ENCODE measurements at regions not wholly inside any gene's neighbourhood (a gene's known extent, or its start where the extent isn't known, plus 50 kb on each side); places are given as distances from the start of the nearest gene placed in this dataset.
A peak's percentile ranks its signal among the peaks of the same experiment; 100 is the strongest.

GRCh38 chr10:92747066-92747465 is 57.3 kb downstream of the HHEX start:
- DNase-seq (ENCODE audit: low spot score), result no peak

DNA sequence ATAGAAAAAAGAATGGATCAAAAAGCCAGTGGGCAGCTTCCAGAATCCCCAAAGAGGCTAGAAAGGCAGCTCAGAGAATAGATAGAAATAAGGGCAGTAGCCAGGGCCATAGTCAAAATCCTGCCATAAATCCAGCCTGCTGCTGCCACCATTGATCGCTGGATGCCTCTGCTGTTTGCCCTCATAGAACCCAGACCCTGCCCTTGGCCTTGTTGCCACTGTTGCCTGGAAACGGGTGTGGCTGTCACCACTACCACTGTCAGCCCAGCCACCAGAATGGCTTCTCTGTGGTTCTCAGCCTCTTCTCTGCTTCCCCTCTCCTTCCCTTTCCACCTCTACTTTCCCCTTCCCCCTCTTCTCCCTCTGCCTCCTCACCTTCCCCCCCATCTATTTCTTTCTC is 57.8 kb downstream of the HHEX start:
- DNase-seq (ENCODE audit: low spot score), result peak; percentile 62

DNA sequence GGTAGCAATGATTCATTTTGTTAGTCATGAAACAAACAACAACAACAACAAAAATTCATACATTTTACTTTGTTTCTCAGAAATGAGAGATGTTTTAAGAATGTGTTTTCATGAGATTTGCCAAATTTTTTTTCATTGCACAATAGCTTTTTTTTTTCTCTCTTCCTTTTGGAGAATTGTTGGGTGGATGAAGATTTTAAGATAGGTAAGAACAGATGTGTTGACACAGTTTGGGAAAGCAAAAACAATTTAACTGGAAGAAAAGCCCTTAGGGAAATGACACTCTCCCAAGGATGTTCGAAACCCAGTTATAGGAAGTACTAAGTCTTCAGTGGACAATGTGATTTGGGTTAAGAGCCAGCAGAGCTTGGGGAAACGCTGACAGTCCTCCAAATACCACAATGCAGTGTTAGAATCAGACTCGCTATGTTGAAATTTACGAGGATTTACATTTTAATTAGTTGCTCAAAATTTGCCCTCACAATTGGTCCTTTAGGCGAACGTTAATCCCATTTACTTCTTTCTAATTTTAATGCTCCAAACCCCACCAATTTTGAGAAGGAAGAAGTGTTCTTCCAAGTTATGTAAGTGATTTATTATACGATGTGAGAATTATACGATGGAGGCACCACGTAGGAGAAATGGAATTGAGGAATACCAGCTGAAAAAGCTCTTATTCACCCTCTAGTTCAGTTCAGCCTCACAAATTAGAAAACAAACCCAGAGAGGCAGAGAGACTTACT is 61.2 kb downstream of the HHEX start:
- no peak for DNase-seq (ENCODE audit: low spot score)

DNA sequence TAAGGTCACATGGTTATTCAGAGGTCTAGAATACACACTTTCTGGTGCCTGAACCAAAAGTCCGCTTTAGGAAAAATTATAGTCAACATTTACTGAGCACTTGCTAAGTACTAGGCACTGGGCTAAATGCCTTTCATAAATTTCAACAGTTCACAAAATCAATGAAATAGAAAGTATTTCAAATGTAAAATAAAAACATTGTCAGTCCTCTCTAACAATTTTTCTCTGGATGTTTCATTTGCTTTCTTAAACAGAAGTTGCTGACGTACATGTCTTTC is 61.7 kb downstream of the HHEX start:
- DNase-seq (ENCODE audit: low spot score), result no peak

GRCh38 chr10:92751827-92752226 is 62.1 kb downstream of the HHEX start:
- no peak for DNase-seq (ENCODE audit: low spot score)

- no peak for DNase-seq (ENCODE audit: low spot score)
Measured at GRCh38 chr10:92753865-92754264, 64.1 kb downstream of the HHEX start.

GRCh38 chr10:92755725-92756124 is 66.0 kb downstream of the HHEX start:
- no peak for DNase-seq (ENCODE audit: low spot score)

DNA sequence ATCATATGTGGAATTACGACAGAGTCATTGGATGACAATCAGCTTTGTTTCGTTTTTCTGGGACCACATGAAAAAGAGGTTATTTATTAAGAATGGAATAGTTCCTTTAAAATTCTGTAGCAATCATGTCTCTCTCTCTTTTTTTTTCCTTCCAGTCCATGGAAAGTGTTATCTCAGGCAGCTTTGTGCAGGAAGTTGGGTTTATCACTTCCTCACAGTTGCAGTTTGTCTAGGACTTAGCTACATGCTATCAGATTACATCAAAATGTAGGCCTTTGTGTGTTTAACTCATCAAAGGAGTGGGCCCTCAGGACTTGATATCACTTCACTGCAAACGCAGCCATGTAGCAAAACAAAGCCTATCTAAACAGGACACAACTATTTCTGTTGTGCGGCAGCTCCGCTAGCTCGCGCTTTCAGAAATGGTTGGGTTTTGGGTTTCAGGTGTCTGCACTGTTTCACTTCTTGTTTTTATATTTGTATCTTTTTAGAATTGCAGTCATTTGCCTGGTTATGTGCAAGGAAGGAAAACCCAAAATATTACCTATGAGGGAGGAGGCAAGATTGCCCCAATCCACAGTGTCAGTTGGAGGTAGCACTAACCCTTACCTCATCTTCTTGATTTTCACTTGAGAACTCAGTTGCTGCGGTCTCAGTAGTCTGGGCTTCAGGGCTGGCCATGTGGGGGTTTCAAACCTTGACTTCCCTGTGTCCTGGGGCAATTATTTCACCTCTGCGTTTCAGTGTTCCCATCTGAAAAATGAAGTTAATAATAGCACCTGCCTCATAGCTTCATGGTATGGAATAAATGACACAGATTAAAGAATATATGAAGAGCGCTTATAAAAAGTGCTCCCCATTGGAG is 66.7 kb downstream of the HHEX start:
- no peak for DNase-seq (ENCODE audit: low spot score)

DNA sequence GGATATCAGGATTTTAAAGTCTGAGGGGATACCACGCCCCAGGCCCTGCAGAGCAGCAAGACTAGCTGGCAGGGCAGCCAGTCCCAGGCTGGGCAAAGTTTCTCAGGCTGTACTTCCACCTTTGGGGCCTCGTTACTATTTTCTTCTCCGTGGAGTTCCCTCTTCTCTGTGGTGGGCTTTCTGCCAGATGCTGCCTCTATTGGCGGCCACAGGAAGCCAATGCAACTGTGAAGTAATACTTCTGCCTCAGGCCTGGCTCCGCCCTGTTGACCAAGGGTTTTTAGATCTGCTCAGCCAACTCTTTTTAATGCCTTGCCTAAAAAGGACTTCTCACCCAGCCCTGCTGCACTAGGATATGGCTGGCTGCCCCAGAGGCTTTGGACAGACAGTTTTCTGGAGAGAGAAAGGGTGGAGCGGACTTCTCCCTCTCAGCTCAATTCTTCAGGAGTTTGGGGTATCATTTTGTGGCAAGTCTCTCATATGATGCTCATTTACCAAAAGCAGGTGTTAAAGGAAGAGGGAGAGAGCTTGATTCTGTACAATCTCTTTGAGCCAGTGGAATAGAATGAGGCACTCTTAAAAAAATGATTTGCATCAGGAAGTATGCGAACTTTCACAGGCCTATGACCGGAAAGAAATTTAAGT is 67.4 kb downstream of the HHEX start:
- DNase-seq (ENCODE audit: low spot score), result peak; percentile 33

GRCh38 chr10:92757711-92758104 is 68.0 kb downstream of the HHEX start:
- DNase-seq (ENCODE audit: low spot score), result no peak

GRCh38 chr10:92758594-92758993 is 68.8 kb downstream of the HHEX start:
- DNase-seq (ENCODE audit: low spot score), result no peak

- DNase-seq (ENCODE audit: low spot score), result no peak
Measured at GRCh38 chr10:92760609-92761008, 70.9 kb downstream of the HHEX start.

- DNase-seq (ENCODE audit: low spot score), result no peak
Measured at GRCh38 chr10:92761571-92761970, 71.8 kb downstream of the HHEX start.

- no peak for DNase-seq (ENCODE audit: low spot score)
Measured at GRCh38 chr10:92763634-92764155, 73.9 kb downstream of the HHEX start.

DNA sequence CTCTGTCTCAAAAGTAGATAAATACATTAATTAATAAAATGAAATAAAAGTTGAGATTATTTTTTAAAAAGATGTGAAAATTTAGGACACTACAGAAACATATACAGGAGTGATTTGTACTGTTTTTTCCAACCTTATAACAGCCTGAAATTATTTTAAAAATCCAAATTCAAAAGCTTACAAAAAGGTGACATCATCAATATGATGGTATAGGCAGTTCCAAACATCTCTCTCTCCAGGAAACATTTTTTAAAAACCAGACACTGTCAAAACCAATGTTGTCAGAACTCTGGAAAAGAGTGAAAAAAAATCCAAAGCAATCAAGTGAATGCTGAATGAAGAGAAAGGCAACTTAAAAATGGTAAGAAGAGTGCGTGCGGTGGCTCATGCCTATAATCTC is 76.7 kb downstream of the HHEX start:
- no peak for DNase-seq (ENCODE audit: low spot score)

- no peak for DNase-seq (ENCODE audit: low spot score)
Measured at GRCh38 chr10:92768104-92768503, 78.3 kb downstream of the HHEX start.

- DNase-seq (ENCODE audit: low spot score), result no peak
Measured at GRCh38 chr10:92773776-92774175, 74.5 kb upstream of the EXOC6 start.

- no peak for DNase-seq (ENCODE audit: low spot score)
Measured at GRCh38 chr10:92778091-92778490, 70.2 kb upstream of the EXOC6 start.

DNA sequence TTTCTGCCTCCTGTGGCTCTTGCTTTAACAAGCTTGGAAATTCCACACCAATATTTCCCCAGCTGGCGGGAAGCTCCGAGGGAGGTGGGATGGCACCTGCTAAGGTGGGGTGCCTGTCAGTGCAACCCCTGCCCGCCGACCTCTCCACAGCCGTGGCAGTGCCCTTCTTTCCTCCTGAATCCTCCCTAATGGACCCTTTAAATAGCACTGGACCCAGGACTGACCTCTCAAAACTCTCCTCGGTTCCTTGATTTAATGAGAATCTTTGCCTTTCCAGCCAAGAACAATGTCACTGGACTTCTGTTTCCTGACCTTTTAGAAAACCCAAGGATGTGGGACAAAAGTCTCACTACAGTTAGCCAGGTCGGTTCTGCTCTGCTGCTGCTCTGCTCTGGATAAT is 63.2 kb upstream of the EXOC6 start:
- DNase-seq (ENCODE audit: low spot score), result no peak

- DNase-seq (ENCODE audit: low spot score), result no peak
Measured at GRCh38 chr10:92787557-92788152, 60.7 kb upstream of the EXOC6 start.

- no peak for DNase-seq (ENCODE audit: low spot score)
Measured at GRCh38 chr10:92789067-92789466, 59.3 kb upstream of the EXOC6 start.

GRCh38 chr10:92789786-92790185 is 58.5 kb upstream of the EXOC6 start:
- DNase-seq (ENCODE audit: low spot score), result no peak

GRCh38 chr10:92790440-92790839 is 57.9 kb upstream of the EXOC6 start:
- no peak for DNase-seq (ENCODE audit: low spot score)

All from HuH-7.5 (cell line).